MM.1S (cell line): ENCODE measurements at regions not wholly inside any gene's neighbourhood (a gene's known extent, or its start where the extent isn't known, plus 50 kb on each side); places are given as distances from the start of the nearest gene placed in this dataset.

Experiments
- DNase-seq: peaks from one replicate; pipeline ENCODE4 v3.0.0-alpha.2; 2015
- H2AFZ ChIP-seq: fragments of 300-600 bp; sonication (generic); 2 replicates; pipeline ENCODE4 v1.6.0; 2016; ENCODE audit warnings: antibody characterized with exemption, low read length
- H3F3A ChIP-seq: fragments of 300-600 bp; sonication (generic); 2 replicates; pipeline ENCODE4 v1.6.1; 2016; ENCODE audit warnings: mild to moderate bottlenecking, antibody characterized with exemption, low read length, moderate library complexity, mixed read lengths; ENCODE audit not compliant: insufficient read depth
- H3K27ac ChIP-seq: fragments of 300-600 bp; sonication (generic); 2 replicates; pipeline ENCODE4 v1.5.1; 2016; ENCODE audit warnings: mild to moderate bottlenecking, low read length
- H3K27me3 ChIP-seq: fragments of 300-600 bp; sonication (generic); replicated peaks from 2 replicates; pipeline ENCODE4 v1.6.0; 2016; ENCODE audit warnings: low read length; ENCODE audit not compliant: insufficient read depth
- H3K36me3 ChIP-seq: fragments of 300-600 bp; sonication (generic); replicated peaks from 2 replicates; pipeline ENCODE4 v1.6.1; 2016; ENCODE audit warnings: mild to moderate bottlenecking, low read length, mixed read lengths; ENCODE audit not compliant: insufficient read depth
- H3K4me1 ChIP-seq: fragments of 300-600 bp; sonication (generic); 2 replicates; pipeline ENCODE4 v1.6.1; 2016; ENCODE audit warnings: low read length, mixed read lengths
- H3K4me2 ChIP-seq: fragments of 300-600 bp; sonication (generic); 2 replicates; pipeline ENCODE4 v1.6.0; 2016; ENCODE audit warnings: low read depth, low read length
- H3K4me3 ChIP-seq: fragments of 300-600 bp; sonication (generic); 2 replicates; pipeline ENCODE4 v1.5.1; 2016; ENCODE audit warnings: low read length, mixed read lengths
- H3K79me2 ChIP-seq: fragments of 300-600 bp; sonication (generic); 2 replicates; pipeline ENCODE4 v1.6.1; 2016; ENCODE audit warnings: mixed run types, low read length, mixed read lengths
- H3K9ac ChIP-seq: fragments of 300-600 bp; sonication (generic); 2 replicates; pipeline ENCODE4 v1.6.1; 2016; ENCODE audit warnings: low read length, mixed read lengths
- H3K9me2 ChIP-seq: fragments of 300-600 bp; sonication (generic); replicated peaks from 2 replicates; pipeline ENCODE4 v1.6.1; 2016; ENCODE audit warnings: mild to moderate bottlenecking, low read length, mixed read lengths; ENCODE audit not compliant: insufficient read depth
- H3K9me3 ChIP-seq: fragments of 300-600 bp; sonication (generic); replicated peaks from 2 replicates; pipeline ENCODE4 v1.6.1; 2016; ENCODE audit warnings: mild to moderate bottlenecking, low read length, mixed read lengths; ENCODE audit not compliant: insufficient read depth
- H4K20me1 ChIP-seq: fragments of 300-600 bp; sonication (generic); 2 replicates; pipeline ENCODE4 v1.6.1; 2016; ENCODE audit warnings: mild to moderate bottlenecking, low read length, moderate library complexity, mixed read lengths; ENCODE audit not compliant: insufficient read depth
- CTCF ChIP-seq: fragments of 300-600 bp; sonication (generic); IDR thresholded peaks from 2 replicates; pipeline ENCODE4 v1.5.1; 2016; ENCODE audit warnings: antibody characterized with exemption, low read length, mixed read lengths
- EZH2 ChIP-seq: fragments of 300-600 bp; sonication (generic); optimal IDR thresholded peaks from 2 replicates; pipeline ENCODE3; 2017; ENCODE audit warnings: low read depth, mild to moderate bottlenecking, antibody characterized with exemption, low read length, mixed read lengths
- EZH2phosphoT487 ChIP-seq: fragments of 300-600 bp; sonication (generic); IDR thresholded peaks from 2 replicates; pipeline ENCODE4 v1.6.1; 2018; ENCODE audit warnings: antibody characterized with exemption, low read length

GRCh38 chr2:138212434-138212833 is 248.2 kb downstream of the HNMT start:
- no peaks in the 10 kb centered on the region for H3K9me2 ChIP-seq
- H3K27ac ChIP-seq: no peak overlapping the region
- TF ChIP-seq CTCF: no peak
- TF ChIP-seq EZH2phosphoT487: no peak
- no peak for TF ChIP-seq EZH2
- H3K4me2 ChIP-seq: no peak overlapping the region
- no peak overlapping the region for H3K4me3 ChIP-seq
- no peaks in the 10 kb centered on the region for H3K27me3 ChIP-seq
- no peak for DNase-seq
- no peak overlapping the region for H2AFZ ChIP-seq
- no peaks in the 10 kb centered on the region for H3F3A ChIP-seq
- H3K9ac ChIP-seq: no peak overlapping the region
- no peaks in the 10 kb centered on the region for H3K79me2 ChIP-seq
- no peaks in the 10 kb centered on the region for H4K20me1 ChIP-seq
- H3K9me3 ChIP-seq: no peaks in the 10 kb centered on the region
- H3K4me1 ChIP-seq: no peaks in the 10 kb centered on the region
- no peaks in the 10 kb centered on the region for H3K36me3 ChIP-seq

- H3K27ac ChIP-seq: no peak overlapping the region
- TF ChIP-seq EZH2phosphoT487: no peak
- TF ChIP-seq CTCF: no peak
- no peak for TF ChIP-seq EZH2
- H3K79me2 ChIP-seq: no peaks in the 10 kb centered on the region
- H3K9ac ChIP-seq: no peak overlapping the region
- no peaks in the 10 kb centered on the region for H3F3A ChIP-seq
- H3K27me3 ChIP-seq: no peaks in the 10 kb centered on the region
- H3K4me2 ChIP-seq: no peak overlapping the region
- no peaks in the 10 kb centered on the region for H4K20me1 ChIP-seq
- no peaks in the 10 kb centered on the region for H3K9me2 ChIP-seq
- no peak overlapping the region for H3K4me3 ChIP-seq
- no peaks in the 10 kb centered on the region for H3K36me3 ChIP-seq
- no peak overlapping the region for H2AFZ ChIP-seq
- DNase-seq: no peak
- no peaks in the 10 kb centered on the region for H3K4me1 ChIP-seq
- H3K9me3 ChIP-seq: no peaks in the 10 kb centered on the region
Measured at GRCh38 chr2:138213084-138213483, 248.8 kb downstream of the HNMT start.

GRCh38 chr2:138213624-138214023 is 249.4 kb downstream of the HNMT start:
- no peaks in the 10 kb centered on the region for H3K4me1 ChIP-seq
- no peaks in the 10 kb centered on the region for H3F3A ChIP-seq
- H3K79me2 ChIP-seq: no peaks in the 10 kb centered on the region
- H3K4me3 ChIP-seq: no peak overlapping the region
- H3K27ac ChIP-seq: no peak overlapping the region
- H3K9ac ChIP-seq: no peak overlapping the region
- no peaks in the 10 kb centered on the region for H3K9me3 ChIP-seq
- H3K4me2 ChIP-seq: no peak overlapping the region
- H2AFZ ChIP-seq: no peak overlapping the region
- H4K20me1 ChIP-seq: no peaks in the 10 kb centered on the region
- no peaks in the 10 kb centered on the region for H3K36me3 ChIP-seq
- no peak for DNase-seq
- H3K27me3 ChIP-seq: no peaks in the 10 kb centered on the region
- no peaks in the 10 kb centered on the region for H3K9me2 ChIP-seq
- no peak for TF ChIP-seq CTCF
- no peak for TF ChIP-seq EZH2
- TF ChIP-seq EZH2phosphoT487: no peak

- Histone ChIP-seq H3K9ac (no peak overlapping the region), H3K36me3 (no peaks in the 10 kb centered on the region), H3K79me2 (no peaks in the 10 kb centered on the region), H2AFZ (no peak overlapping the region), H3K4me3 (no peak overlapping the region), H4K20me1 (no peaks in the 10 kb centered on the region), H3K27ac (no peak overlapping the region), H3K9me3 (no peaks in the 10 kb centered on the region), H3K27me3 (no peaks in the 10 kb centered on the region), H3K9me2 (no peaks in the 10 kb centered on the region), H3F3A (no peaks in the 10 kb centered on the region), H3K4me2 (no peak overlapping the region), H3K4me1 (no peaks in the 10 kb centered on the region)
- no peak for TF ChIP-seq CTCF
- no peak for TF ChIP-seq EZH2phosphoT487
- no peak for TF ChIP-seq EZH2
- DNase-seq: no peak
Measured at GRCh38 chr2:138215958-138216357, 251.7 kb downstream of the HNMT start.
